ENCODE measurements at regions not wholly inside any gene's neighbourhood (a gene's known extent, or its start where the extent isn't known, plus 50 kb on each side); places are given as distances from the start of the nearest gene placed in this dataset.

DNA sequence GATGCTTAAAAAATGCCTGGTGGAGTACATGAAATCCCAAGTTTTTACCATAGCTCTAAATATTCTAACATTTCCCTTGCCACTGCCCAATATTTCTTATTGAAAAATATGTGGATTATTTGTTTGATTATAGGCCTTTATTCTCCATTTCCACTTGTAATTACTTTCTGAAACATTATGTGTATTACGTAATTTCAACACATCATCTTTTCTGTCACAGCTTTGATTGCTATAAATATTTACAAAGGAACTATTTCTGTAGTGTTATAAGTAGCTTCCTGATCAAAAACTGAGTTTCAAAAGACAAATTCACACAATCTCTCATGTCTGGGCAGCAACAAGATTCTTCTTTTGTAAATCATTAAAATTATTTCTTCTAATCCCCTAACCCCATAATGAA lies 859.6 kb upstream of the CRIM1 start:
- TF ChIP-seq, protein P1, sequence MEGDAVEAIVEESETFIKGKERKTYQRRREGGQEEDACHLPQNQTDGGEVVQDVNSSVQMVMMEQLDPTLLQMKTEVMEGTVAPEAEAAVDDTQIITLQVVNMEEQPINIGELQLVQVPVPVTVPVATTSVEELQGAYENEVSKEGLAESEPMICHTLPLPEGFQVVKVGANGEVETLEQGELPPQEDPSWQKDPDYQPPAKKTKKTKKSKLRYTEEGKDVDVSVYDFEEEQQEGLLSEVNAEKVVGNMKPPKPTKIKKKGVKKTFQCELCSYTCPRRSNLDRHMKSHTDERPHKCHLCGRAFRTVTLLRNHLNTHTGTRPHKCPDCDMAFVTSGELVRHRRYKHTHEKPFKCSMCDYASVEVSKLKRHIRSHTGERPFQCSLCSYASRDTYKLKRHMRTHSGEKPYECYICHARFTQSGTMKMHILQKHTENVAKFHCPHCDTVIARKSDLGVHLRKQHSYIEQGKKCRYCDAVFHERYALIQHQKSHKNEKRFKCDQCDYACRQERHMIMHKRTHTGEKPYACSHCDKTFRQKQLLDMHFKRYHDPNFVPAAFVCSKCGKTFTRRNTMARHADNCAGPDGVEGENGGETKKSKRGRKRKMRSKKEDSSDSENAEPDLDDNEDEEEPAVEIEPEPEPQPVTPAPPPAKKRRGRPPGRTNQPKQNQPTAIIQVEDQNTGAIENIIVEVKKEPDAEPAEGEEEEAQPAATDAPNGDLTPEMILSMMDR (IDR thresholded peaks at IDR 0.05; ENCODE audit: poor library complexity, severe bottlenecking), result no peak
- no peak for TF ChIP-seq EP300 (conservative IDR thresholded peaks at IDR 0.05; ENCODE audit: poor library complexity, severe bottlenecking)
- TF ChIP-seq, protein P2, sequence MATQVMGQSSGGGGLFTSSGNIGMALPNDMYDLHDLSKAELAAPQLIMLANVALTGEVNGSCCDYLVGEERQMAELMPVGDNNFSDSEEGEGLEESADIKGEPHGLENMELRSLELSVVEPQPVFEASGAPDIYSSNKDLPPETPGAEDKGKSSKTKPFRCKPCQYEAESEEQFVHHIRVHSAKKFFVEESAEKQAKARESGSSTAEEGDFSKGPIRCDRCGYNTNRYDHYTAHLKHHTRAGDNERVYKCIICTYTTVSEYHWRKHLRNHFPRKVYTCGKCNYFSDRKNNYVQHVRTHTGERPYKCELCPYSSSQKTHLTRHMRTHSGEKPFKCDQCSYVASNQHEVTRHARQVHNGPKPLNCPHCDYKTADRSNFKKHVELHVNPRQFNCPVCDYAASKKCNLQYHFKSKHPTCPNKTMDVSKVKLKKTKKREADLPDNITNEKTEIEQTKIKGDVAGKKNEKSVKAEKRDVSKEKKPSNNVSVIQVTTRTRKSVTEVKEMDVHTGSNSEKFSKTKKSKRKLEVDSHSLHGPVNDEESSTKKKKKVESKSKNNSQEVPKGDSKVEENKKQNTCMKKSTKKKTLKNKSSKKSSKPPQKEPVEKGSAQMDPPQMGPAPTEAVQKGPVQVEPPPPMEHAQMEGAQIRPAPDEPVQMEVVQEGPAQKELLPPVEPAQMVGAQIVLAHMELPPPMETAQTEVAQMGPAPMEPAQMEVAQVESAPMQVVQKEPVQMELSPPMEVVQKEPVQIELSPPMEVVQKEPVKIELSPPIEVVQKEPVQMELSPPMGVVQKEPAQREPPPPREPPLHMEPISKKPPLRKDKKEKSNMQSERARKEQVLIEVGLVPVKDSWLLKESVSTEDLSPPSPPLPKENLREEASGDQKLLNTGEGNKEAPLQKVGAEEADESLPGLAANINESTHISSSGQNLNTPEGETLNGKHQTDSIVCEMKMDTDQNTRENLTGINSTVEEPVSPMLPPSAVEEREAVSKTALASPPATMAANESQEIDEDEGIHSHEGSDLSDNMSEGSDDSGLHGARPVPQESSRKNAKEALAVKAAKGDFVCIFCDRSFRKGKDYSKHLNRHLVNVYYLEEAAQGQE (IDR thresholded peaks at IDR 0.05; ENCODE audit: borderline replicate concordance), result no peak
